GM19395 (cell line): ENCODE measurements at regions not wholly inside any gene's neighbourhood (a gene's known extent, or its start where the extent isn't known, plus 50 kb on each side); places are given as distances from the start of the nearest gene placed in this dataset.

Experiments used
- ATAC-seq: cut with Tn5 transposase; IDR thresholded peaks from one replicate; pipeline ENCODE4 v1.9.1; 2021; ENCODE audit warnings: mild to moderate bottlenecking, moderate library complexity; ENCODE audit not compliant: unreplicated experiment

DNA sequence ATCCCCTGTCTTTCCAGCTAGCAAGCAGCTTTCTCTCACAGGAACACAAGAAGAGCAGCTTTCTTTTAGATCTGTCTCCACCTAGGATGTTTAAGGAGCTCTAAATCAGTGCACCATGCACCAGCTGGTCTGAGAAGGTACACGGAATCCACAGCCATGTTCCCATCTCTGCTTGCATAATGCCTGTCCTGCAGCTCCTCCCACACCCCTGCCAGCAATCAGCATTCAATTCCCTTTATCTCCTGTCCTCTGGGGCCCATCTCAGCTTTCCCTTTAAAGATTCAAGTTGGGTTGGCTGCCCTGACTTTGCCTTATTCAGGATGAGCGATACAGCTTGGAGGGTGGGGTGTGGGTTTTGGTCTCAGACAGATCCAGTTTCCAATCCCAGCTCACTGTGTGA is 826.3 kb downstream of the BCL11B start:
- ATAC-seq, result no peak

- no peak for ATAC-seq
Observed at GRCh38 chr14:98446508-98446907, 825.5 kb downstream of the BCL11B start.

- no peak for ATAC-seq
Observed at GRCh38 chr14:98456231-98456630, 815.8 kb downstream of the BCL11B start.

DNA sequence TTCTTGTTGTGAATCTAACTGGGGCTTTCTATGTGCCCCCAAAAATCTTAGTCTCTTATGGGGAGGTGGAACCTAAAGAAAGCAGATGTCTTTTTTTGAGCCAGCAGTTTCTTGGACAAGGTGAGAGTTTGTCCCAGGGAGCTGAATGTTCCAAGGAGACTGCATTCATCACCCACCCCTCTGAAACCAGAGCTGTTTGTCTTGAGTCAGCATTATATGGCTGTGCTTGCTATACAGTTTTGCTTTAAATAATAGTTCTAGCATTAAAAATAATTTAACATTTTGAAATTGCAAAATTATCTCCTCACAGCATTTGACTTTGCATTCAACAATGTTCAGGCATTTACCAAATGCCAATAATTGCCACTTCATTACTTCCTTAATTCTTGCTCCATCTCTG is 813.3 kb downstream of the BCL11B start:
- ATAC-seq, result no peak

GRCh38 chr14:98462908-98463307 is 809.1 kb downstream of the BCL11B start:
- no peak for ATAC-seq

DNA sequence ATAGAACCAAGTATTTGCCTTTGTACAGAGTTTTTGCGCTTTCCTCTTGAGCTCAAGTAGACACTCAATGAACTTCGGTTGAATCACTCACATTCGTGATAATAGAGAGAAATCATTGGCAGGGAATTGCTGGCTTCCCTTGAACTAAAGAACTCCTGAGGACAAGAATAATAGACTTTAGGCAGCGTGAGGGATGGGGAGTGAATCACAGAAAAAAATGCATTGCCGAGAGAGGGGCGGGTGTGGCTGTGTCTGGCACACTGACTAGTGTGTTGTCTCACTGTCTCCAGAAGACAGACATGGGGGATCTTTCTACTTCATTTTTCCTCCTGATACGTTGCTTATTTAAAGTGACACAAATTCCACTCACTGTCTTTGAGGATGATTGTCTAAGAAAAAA is 805.2 kb downstream of the BCL11B start:
- no peak for ATAC-seq

GRCh38 chr14:98470663-98471062 is 801.3 kb downstream of the BCL11B start:
- ATAC-seq, result no peak

GRCh38 chr14:98474900-98475299 is 797.1 kb downstream of the BCL11B start:
- ATAC-seq, result no peak

GRCh38 chr14:98477935-98478334 is 794.1 kb downstream of the BCL11B start:
- no peak for ATAC-seq

DNA sequence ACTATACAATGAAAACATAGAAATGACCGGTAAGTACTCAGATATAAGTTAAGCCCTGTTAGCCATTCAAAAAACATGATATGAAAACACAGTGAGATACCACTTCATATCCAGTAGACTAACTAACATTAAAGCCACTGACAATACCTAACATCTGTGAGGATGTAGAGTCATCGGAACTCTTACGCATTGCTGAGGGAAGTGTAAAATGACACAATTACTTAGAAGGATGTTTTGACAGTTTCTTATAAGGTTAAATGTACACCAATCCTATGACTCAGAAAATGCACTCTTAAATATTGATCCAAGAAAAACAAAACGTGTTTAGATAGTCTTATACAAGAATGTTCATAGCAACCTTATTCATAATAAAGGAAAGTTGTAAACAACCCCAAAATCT is 782.9 kb downstream of the BCL11B start:
- ATAC-seq, result no peak

GRCh38 chr14:98494582-98494981 is 777.4 kb downstream of the BCL11B start:
- no peak for ATAC-seq

DNA sequence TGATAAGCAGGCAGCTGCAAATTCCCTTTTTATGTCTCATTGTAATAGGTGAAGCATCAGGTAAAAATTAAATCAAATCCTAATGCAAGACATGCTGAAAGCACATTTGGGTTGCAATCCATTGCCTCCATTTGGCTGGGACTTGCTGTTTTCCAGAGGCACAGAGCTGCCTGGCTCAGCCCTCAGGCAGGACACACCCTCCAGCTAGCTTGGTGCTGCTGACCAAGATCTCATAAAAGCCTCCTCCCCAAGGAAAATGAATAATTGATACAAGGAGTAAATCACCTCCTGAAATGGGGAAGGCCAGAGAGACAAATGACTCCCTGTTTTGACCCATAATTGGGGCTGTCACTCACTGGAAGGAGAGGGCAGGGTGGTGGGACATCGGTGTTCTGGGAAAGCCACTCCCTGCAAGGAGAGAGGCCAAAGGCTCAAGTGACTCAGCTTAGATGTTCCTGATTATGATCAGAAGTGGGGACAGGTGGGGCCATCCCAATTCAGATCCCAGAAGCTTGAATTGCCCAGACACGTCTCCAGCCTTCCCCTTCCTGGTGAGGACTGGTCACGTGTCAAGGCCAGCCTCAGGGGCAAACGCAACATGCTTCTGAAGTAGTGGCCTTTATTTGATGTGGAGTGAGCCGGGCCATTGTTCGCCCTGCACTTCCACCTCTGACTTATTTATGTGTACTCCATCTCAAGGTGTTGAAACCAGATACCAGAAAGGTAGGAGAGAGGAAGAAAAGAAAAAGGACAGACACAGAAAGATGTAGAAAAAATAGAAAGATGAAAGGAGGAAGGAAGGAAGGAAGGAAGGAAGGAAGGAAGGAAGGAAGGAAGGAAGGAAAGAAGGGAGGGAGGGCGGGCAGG is 773.7 kb downstream of the BCL11B start:
- no peak for ATAC-seq

- ATAC-seq, result no peak
Observed at GRCh38 chr14:98501335-98501734, 770.7 kb downstream of the BCL11B start.

DNA sequence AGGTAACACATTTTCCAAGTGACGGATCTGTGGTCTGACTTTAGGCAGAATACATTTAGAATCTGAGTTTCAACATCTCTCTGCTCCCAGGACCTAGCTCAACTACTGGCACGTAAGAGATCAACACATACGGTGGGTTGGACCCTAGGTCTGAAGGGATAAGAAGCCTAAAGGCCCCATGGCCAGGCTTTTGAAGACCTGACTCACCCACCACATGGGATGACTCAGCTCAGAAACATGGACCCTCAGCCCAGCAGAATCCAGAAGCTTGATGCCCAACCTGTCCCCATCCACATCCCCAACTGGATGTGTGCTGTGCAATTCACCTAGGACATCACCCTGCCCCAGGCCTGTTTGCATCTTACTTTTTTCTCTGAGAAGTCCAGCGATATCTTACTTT is 770.2 kb downstream of the BCL11B start:
- no peak for ATAC-seq

GRCh38 chr14:98503086-98503815 is 768.7 kb downstream of the BCL11B start:
- ATAC-seq, result no peak

DNA sequence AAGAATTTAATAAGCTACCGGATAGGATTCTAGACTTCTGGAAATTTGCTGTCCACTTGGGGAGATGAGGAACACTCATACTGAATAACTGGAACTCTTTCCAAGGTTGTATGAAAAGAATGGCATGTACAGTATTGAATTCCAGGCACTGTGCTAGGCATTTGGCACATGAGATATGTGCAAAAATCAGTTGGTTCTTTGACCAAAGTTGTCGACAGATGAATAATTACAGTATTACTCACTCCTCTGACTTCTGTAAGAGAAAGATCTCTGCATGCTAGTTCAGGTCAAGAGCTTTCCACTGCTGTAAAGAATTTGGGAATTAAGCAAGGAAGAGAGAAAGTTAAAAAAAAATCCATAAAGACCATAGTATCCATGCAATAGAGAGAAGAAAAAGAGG is 764.7 kb downstream of the BCL11B start:
- no peak for ATAC-seq

DNA sequence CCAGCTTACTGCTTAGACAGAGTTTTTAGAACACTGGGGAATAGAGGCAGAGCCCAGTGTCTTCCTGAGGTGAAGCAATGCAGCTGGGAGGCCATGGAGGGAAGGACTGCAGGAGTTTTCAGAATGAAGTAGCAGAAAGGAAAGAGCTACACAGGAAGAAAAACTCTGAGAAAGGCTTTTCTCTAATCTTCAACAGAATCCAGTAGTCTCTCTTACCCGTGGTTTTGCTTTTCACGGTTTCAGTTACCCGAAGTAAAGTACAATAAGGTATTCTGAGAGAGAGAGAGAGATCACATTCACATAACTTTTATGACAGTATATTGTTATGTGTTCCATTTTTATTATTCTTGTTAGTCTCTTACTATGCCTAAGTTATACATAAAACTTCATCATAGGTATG is 761.6 kb downstream of the BCL11B start:
- ATAC-seq, result no peak

GRCh38 chr14:98512501-98513251 is 759.3 kb downstream of the BCL11B start:
- no peak for ATAC-seq

- no peak for ATAC-seq
Observed at GRCh38 chr14:98513558-98513957, 758.4 kb downstream of the BCL11B start.

DNA sequence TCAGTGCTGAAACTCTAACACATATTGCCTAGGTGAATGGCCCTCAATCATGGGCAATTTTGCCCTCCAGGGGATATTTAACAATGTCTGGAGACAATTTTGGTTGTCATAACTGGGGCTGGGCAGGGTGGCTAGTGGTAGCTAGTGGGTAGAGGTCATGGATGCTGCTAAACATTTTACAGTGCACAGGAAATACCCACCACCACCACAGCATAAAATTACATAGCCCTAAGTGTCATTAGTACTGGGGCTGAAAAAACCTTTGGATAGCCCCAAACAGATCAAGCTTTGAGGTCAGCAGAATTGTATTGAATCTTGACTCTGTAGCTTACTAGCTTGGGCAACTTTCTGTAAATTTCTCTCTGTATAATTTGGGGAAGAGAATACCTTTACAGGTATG is 758.0 kb downstream of the BCL11B start:
- ATAC-seq, result no peak

- ATAC-seq, result no peak
Observed at GRCh38 chr14:98536256-98536655, 735.7 kb downstream of the BCL11B start.

GRCh38 chr14:98542316-98542715 is 729.7 kb downstream of the BCL11B start:
- ATAC-seq, result no peak
